ENCODE measurements at regions not wholly inside any gene's neighbourhood (a gene's known extent, or its start where the extent isn't known, plus 50 kb on each side); places are given as distances from the start of the nearest gene placed in this dataset.

DNA sequence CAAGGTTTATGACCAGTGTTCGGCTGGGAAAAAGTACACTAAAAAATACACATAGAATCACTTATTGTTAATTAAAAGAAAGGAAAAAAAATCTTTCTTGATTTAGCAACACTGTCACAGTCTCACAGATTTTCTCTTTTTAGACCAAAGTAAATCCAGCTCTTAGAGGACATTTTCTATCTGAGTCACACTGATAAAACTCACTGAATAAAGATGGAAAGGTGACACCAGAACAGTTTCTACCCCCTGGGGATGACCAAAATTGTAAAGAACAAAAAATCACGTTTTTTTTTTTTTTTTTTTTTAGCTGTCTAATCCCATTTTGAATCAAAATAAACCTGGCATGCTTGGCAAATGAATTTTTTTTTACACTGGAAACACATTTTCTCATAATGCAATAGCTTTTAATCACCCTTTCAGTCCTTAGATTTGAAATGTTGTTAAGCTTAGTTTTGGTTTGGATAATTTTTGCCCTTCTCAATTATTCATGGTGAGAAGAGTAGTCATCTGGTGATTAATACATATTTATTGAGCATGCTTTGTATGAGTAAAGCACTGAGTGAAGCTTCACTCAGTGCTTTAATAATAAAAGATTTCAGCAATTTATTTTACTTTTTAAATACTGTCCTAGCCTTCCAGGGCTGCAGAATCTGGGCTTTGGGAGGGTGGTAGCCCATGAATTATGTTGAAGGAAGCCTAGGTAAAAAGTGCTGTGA is 886.3 kb downstream of the SLC4A3 start:
- H3K4me3 ChIP-seq: no peak overlapping the region
- H3K27me3 ChIP-seq: no peaks in the 10 kb centered on the region
- H3K36me3 ChIP-seq: no peaks in the 10 kb centered on the region
- no peak for ATAC-seq
- intact Hi-C loops (cut with DNase I): no loop called here
- no peaks in the 10 kb centered on the region for H3K4me1 ChIP-seq
- TF ChIP-seq, protein P1, sequence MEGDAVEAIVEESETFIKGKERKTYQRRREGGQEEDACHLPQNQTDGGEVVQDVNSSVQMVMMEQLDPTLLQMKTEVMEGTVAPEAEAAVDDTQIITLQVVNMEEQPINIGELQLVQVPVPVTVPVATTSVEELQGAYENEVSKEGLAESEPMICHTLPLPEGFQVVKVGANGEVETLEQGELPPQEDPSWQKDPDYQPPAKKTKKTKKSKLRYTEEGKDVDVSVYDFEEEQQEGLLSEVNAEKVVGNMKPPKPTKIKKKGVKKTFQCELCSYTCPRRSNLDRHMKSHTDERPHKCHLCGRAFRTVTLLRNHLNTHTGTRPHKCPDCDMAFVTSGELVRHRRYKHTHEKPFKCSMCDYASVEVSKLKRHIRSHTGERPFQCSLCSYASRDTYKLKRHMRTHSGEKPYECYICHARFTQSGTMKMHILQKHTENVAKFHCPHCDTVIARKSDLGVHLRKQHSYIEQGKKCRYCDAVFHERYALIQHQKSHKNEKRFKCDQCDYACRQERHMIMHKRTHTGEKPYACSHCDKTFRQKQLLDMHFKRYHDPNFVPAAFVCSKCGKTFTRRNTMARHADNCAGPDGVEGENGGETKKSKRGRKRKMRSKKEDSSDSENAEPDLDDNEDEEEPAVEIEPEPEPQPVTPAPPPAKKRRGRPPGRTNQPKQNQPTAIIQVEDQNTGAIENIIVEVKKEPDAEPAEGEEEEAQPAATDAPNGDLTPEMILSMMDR (IDR thresholded peaks at IDR 0.05): no peak
- no peaks in the 10 kb centered on the region for H3K9me3 ChIP-seq
- DNase-seq: no peak
- no peak overlapping the region for H3K27ac ChIP-seq

DNA sequence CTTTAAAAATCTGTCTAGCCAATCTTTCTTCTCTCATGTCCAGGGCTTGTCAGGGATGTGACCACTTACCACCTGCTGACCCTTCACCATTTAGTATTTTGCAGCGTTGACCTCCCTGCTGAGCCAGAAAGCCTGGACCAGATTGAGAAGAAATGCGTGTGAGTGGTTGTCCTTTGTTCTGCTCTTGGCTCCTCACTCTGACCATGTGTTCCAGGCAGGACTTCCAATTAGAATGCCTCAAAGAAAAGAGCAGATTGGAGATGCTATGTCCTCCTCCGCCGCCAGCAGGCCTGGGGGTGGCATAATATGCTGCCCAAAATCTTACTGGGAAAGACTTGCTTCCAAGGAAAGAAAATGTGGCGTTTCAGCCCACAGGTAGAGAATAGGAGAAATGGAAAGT is 894.1 kb downstream of the SLC4A3 start:
- Histone ChIP-seq H3K27me3 (no peaks in the 10 kb centered on the region), H3K4me1 (no peaks in the 10 kb centered on the region), H3K9me3 (no peaks in the 10 kb centered on the region), H3K36me3 (no peaks in the 10 kb centered on the region), H3K4me3 (no peak overlapping the region), H3K27ac (no peak overlapping the region)
- DNase-seq: no peak
- TF ChIP-seq, protein P1 (IDR thresholded peaks at IDR 0.05): no peak
- ATAC-seq: no peak
- intact Hi-C loops (cut with DNase I): no loop called here

GRCh38 chr2:220528180-220528675 is 900.8 kb downstream of the SLC4A3 start:
- Histone ChIP-seq H3K36me3 (no peaks in the 10 kb centered on the region), H3K27me3 (no peaks in the 10 kb centered on the region), H3K4me3 (no peak overlapping the region), H3K4me1 (no peaks in the 10 kb centered on the region), H3K27ac (no peak overlapping the region), H3K9me3 (peaks cover 0 to 21% of the 10 kb centered on the region in 2 donors)
- DNase-seq (no peak), ATAC-seq (no peak)
- intact Hi-C loops (cut with DNase I): no loop called here
- TF ChIP-seq, protein P1 (IDR thresholded peaks at IDR 0.05): no peak

DNA sequence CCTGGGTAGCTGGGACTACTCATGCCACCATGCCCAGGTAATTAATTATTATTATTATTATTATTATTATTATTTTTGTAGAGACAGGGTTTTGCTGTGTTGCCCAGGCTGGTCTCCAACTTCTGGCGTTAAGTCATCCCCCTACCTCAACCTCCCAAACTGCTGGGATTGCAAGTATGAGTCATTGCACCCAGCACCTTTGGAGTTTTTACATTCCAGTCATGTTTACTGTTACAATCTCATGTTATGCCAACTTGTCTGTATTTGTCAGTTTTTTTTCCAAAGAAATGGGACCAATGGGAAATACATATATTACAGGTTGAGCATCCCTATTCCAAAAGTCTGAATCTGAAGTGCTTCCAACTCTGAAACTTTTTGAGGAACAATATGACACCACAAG is 903.8 kb downstream of the SLC4A3 start:
- Histone ChIP-seq H3K9me3 (peaks cover 0 to 30% of the 10 kb centered on the region in 2 donors), H3K27ac (no peak overlapping the region), H3K36me3 (no peaks in the 10 kb centered on the region), H3K4me3 (no peak overlapping the region), H3K27me3 (no peaks in the 10 kb centered on the region), H3K4me1 (no peaks in the 10 kb centered on the region)
- ATAC-seq: no peak
- no peak for DNase-seq
- intact Hi-C loops (cut with DNase I): no loop called here
- TF ChIP-seq, protein P1 (IDR thresholded peaks at IDR 0.05): no peak

DNA sequence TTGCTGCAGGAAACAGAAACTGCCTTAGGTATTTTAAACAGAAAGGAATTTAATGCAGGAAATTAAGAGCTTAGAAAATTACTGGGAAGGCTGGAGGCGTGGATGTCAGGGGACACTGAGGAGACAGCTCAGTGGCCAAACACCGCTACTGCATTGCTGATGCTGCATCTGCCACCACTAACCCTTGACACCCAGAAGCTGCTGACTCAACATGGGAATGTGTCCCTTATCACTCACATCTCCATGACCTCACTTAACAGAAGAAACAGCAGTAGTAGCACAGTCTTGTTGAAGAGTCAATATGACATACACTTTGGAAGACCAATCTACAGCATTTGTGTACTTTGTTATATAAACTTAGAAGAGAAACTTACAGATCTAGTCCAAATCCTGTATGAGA is 906.1 kb downstream of the SLC4A3 start:
- TF ChIP-seq, protein P1 (IDR thresholded peaks at IDR 0.05): no peak
- no peak for DNase-seq
- ATAC-seq: no peak
- H3K27ac ChIP-seq: no peak overlapping the region
- H3K36me3 ChIP-seq: no peaks in the 10 kb centered on the region
- intact Hi-C loops (cut with DNase I): no loop called here
- H3K4me3 ChIP-seq: no peak overlapping the region
- no peaks in the 10 kb centered on the region for H3K4me1 ChIP-seq
- H3K9me3 ChIP-seq: peaks cover 0 to 30% of the 10 kb centered on the region in 2 donors
- H3K27me3 ChIP-seq: no peaks in the 10 kb centered on the region
